IPS-NIHi7 (cell line): ENCODE measurements at regions not wholly inside any gene's neighbourhood (a gene's known extent, or its start where the extent isn't known, plus 50 kb on each side); places are given as distances from the start of the nearest gene placed in this dataset.

Experiments used
- DNase-seq: peaks from one replicate; pipeline ENCODE4 v3.0.0; 2012; ENCODE audit warnings: mixed read lengths; ENCODE audit errors: extremely low spot score

- no peak for DNase-seq
Observed at GRCh38 chr11:13220148-13220547, 57.4 kb upstream of the BMAL1 start.

- no peak for DNase-seq
Observed at GRCh38 chr11:13221722-13222121, 55.9 kb upstream of the BMAL1 start.

GRCh38 chr11:13222285-13222684 is 55.3 kb upstream of the BMAL1 start:
- no peak for DNase-seq

GRCh38 chr11:13223112-13223511 is 54.5 kb upstream of the BMAL1 start:
- DNase-seq, result no peak

GRCh38 chr11:13224324-13224723 is 53.3 kb upstream of the BMAL1 start:
- no peak for DNase-seq

GRCh38 chr11:13225038-13226001 is 52.3 kb upstream of the BMAL1 start:
- no peak for DNase-seq

- DNase-seq, result no peak
Observed at GRCh38 chr11:13227676-13228255, 49.8 kb upstream of the BMAL1 start.
